Suprapubic skin (tissue), 4 donors: ENCODE measurements at regions not wholly inside any gene's neighbourhood (a gene's known extent, or its start where the extent isn't known, plus 50 kb on each side); places are given as distances from the start of the nearest gene placed in this dataset.

Experiments used
- CTCF ChIP-seq, 2 donors: fragments of 200-600 bp in 1 of 2; fragments of 450-650 bp in 1 of 2; sonication (generic) in 1 of 2; IDR thresholded peaks; one replicate each; pipeline ENCODE4 v1.5.1; 2016 to 2019; ENCODE audit warnings: antibody characterized with exemption in 2 of 2, mild to moderate bottlenecking in 1 of 2, moderate library complexity in 1 of 2
- POLR2A ChIP-seq, 2 donors: fragments of 450-650 bp; IDR thresholded peaks; one replicate each; pipeline ENCODE4 v1.6.1; 2017; ENCODE audit warnings: antibody characterized with exemption in 2 of 2, mild to moderate bottlenecking in 2 of 2, moderate library complexity in 2 of 2
- POLR2AphosphoS5 ChIP-seq, 3 donors: sonication (generic); formaldehyde crosslinking; IDR thresholded peaks; one replicate each; pipeline ENCODE4 v1.6.1; 2017; ENCODE audit warnings: antibody characterized with exemption in 3 of 3

GRCh38 chr10:44193567-44194220 lies 191.2 kb downstream of the CXCL12 start:
- TF ChIP-seq CTCF (IDR thresholded peaks at IDR 0.05) (no peak), POLR2A (IDR thresholded peaks at IDR 0.05) (no peak), POLR2AphosphoS5 (IDR thresholded peaks at IDR 0.05) (no peak)
